ENCODE measurements at regions not wholly inside any gene's neighbourhood (a gene's known extent, or its start where the extent isn't known, plus 50 kb on each side); places are given as distances from the start of the nearest gene placed in this dataset.
"Not testable (repeated sequence)": the region's sequence is repeated elsewhere in the genome, so short reads cannot be mapped to it uniquely, and the experiment has no call there.

GRCh38 chr18:3348176-3348575 lies 86.2 kb downstream of the MYL12B start:
- TF ChIP-seq ZFX (IDR thresholded peaks at IDR 0.05) = no peak
- no peak for TF ChIP-seq CTCF (conservative IDR thresholded peaks at IDR 0.05)
- H3K27ac ChIP-seq = no peak overlapping the region

DNA sequence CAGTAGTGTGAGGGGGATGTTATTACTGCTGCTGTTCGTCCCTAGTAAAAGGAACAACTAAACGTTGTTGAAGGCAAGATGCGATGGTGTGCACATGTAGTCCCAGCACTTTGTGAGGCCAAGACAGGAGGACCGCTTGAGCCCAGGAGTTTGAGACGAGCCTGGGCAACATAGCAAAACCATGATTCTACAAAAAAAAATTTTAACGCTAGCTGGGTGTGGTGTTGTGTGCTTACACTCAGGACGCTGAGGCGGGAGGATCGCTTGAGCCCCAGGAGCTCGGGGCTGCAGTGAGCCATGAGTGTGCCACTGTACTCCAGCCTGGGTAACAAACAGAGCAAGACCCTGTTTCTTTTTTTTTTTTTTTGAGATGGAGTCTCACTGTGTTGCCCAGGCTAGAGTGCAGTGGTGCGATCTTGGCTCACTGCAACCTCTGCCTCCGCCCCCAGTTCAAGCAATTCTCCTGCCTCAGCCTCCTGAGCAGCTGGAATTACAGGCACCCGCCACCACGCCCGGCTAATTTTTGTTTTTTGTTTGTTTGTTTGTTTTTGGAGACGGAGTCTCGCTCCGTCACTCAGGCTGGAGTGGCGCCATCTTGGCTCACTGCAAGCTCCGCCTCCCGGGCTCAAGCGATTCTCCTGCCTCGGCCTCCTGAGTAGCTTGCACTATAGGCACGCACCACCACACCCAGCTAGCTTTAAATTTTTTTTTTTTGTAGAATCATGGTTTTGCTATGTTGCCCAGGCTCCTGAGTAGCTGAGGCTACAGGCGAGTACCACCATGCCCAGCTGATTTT lies 87.3 kb downstream of the MYL12B start:
- H3K27ac ChIP-seq = not testable (repeated sequence)

DNA sequence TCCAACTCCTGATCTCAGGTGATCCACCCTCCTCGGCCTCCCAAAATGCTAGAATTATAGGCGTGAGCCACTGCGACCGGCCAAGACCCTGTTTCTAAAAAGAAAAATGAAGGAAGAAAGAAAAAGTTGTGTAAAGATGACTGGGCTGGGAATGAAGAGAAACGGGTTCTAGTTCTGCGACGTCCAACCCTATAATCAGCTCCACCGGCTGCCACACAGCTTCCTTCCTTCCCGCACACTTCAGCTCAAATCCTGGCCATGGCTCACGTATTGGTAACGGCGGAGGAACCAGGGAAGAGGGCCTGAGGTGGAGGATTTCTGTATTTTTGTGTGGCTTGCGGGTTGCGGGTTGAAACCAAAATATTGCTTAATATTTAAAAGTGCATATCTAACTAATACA lies 88.1 kb downstream of the MYL12B start:
- TF ChIP-seq ZFX (IDR thresholded peaks at IDR 0.05) (no peak), CTCF (conservative IDR thresholded peaks at IDR 0.05) (no peak)
- no peak overlapping the region for H3K27ac ChIP-seq

- no peak overlapping the region for H3K27ac ChIP-seq
Measured at GRCh38 chr18:3350566-3351527, 88.9 kb downstream of the MYL12B start.

GRCh38 chr18:3354506-3354905 lies 92.6 kb downstream of the MYL12B start:
- H3K27ac ChIP-seq = no peak overlapping the region
- TF ChIP-seq CTCF (conservative IDR thresholded peaks at IDR 0.05) = no peak

More at GRCh38 chr18:3350566-3351527, 88.9 kb downstream of the MYL12B start:
- TF ChIP-seq CTCF (conservative IDR thresholded peaks at IDR 0.05) (no peak), ZFX (IDR thresholded peaks at IDR 0.05) (no peak)

DNA sequence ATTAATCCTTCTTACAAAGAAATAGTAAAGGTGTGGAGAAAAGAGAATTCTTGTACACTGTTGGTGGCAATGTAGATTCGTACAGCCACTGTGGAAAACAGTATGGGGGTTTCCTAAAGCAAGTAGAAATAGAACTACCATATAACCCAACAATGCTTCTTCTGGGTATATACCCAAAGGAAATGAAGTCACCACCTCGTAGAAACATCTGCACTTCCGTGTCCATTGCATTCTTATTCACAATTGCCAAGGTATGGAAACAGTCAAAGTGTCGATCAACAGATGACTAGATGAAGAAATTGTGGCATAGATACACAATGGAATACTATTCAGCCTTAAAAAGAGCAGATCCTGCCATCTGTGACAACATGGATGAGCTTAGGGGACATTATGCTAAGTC lies 93.4 kb upstream of the TGIF1 start:
- H3K27ac ChIP-seq = no peak overlapping the region
- TF ChIP-seq ZFX (IDR thresholded peaks at IDR 0.05) (no peak), CTCF (conservative IDR thresholded peaks at IDR 0.05) (no peak)

GRCh38 chr18:3357516-3357915 lies 92.5 kb upstream of the TGIF1 start:
- no peak overlapping the region for H3K27ac ChIP-seq
- TF ChIP-seq CTCF (conservative IDR thresholded peaks at IDR 0.05) (no peak), ZFX (IDR thresholded peaks at IDR 0.05) (no peak)
